GM12872 (cell line): ENCODE measurements at regions not wholly inside any gene's neighbourhood (a gene's known extent, or its start where the extent isn't known, plus 50 kb on each side); places are given as distances from the start of the nearest gene placed in this dataset.

Source experiments
- CTCF ChIP-seq: IDR thresholded peaks from 3 replicates; pipeline ENCODE4 v1.5.1; 2011; ENCODE audit warnings: low read depth, mild to moderate bottlenecking, low read length, moderate library complexity; ENCODE audit not compliant: insufficient read depth

- no peak for TF ChIP-seq CTCF
Measured at GRCh38 chr4:28868841-28869240, 1851.3 kb upstream of the PCDH7 start.

DNA sequence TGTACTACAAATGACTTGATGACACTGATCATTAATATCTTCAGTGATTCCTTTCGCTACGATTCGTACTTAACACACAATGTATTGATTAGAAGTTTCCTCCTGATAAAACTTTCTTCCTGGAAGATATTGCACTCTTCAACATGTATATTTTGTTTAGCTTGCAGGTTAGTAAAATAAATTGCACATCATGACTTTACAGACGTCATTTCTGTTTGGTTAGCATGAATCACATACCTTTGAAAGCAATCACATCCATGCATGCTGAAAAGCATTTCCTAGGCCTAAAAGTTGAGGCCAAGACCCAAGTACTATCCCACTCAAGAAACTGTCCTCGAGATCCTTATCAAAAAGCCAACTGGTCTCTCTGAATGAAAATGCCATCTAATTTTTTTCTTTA, 1841.0 kb upstream of the PCDH7 start:
- no peak for TF ChIP-seq CTCF

GRCh38 chr4:28879900-28880299, 1840.3 kb upstream of the PCDH7 start:
- no peak for TF ChIP-seq CTCF

DNA sequence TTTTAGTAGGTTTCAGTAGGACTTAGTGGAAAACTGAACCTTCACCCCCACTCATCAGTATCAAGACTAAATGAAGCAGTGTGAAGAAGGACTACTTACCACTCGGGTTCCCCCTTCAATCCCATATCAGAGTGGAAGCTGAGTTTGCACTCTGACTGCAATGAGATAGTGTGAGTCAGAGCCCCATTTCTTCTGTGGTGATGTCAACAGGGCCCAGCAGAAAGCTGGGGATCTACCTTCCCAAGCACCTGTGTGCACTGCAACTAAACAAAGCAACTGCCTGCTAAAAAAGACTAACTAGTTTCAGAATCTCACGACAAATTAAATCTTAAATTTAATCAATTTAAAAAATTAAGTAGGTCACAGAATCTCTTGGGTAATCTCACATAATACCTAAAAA, 1837.0 kb upstream of the PCDH7 start:
- no peak for TF ChIP-seq CTCF

- no peak for TF ChIP-seq CTCF
Measured at GRCh38 chr4:28886934-28887333, 1833.2 kb upstream of the PCDH7 start.

- TF ChIP-seq CTCF: no peak
Measured at GRCh38 chr4:28890949-28891775, 1829.0 kb upstream of the PCDH7 start.

DNA sequence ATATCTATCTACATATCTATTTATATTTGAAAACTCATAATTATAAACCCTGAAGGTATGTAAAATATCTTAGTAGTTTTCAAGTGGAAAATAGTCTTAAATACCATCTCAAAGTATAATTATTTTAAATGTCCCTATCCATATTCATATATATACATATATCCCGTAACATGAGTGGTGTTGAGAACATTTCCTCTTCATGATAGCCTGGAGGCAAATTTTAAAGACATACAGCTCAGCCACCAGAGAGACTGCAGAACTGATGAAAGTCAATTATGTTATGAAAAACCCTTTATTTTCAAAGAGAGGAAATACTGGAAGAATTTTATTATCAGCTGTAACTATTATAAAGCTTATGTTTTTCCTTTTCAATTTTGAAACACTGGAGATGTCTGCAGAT, 1806.7 kb upstream of the PCDH7 start:
- no peak for TF ChIP-seq CTCF

DNA sequence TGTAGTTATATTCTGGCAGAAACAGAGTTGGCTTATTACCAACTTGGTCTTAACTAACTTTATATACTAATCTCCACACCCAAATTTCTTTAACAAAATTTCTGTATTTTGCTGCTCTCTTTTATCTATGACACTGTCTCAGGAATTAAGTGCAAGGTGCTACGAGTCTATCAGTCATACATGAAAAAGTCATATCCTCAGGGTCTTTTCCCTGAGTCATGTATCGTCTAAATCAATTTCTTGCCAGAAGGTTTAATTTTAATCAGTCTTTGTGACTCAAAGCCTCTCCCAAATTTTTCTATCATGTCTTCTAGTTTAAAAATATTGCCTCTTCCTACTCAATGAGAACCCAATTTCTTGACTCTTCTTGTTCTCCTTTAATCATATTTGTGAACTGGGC, 1803.6 kb upstream of the PCDH7 start:
- no peak for TF ChIP-seq CTCF
